ENCODE measurements at regions not wholly inside any gene's neighbourhood (a gene's known extent, or its start where the extent isn't known, plus 50 kb on each side); places are given as distances from the start of the nearest gene placed in this dataset.

DNA sequence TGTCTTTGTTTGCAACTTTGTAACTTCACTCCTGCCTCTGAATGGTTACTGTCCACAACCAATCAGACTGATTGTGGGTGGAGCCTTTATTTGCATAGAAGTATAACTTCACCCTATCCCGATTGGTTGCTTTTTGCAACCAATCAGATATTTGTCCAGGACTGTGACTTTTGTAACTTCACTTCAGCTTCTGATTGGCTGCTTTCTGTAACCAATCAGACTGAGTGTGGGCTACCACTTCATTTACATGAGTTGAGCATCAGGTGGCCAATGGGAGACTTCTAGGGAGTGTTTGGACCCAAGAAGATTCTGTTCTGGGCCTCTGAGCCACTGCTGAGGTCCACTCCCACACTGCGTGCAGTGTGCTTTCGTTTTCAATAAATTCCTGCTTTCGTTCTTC, 1810.7 kb upstream of the CDH6 start:
- no peak overlapping the region for H2BK5ac ChIP-seq (ENCODE audit: low read depth, low read length, poor library complexity, severe bottlenecking)
- DNase-seq = no peak
- no peaks in the 10 kb centered on the region for H3K4me1 ChIP-seq (ENCODE audit: control insufficient read depth, insufficient read depth, low read depth, low read length)
- no peak overlapping the region for H4K8ac ChIP-seq (ENCODE audit: low read length)
- no peak overlapping the region for H2BK120ac ChIP-seq (ENCODE audit: low read depth, low read length)
- H3K27ac ChIP-seq (ENCODE audit: low read length, poor library complexity, severe bottlenecking) = no peak overlapping the region
- H3K36me3 ChIP-seq (ENCODE audit: control insufficient read depth in 1 of 2, insufficient read depth in 2 of 2, low read depth in 1 of 2, low read length in 2 of 2) = no peaks in the 10 kb centered on the region
- peaks cover 20% of the 10 kb centered on the region for H3K9me3 ChIP-seq (ENCODE audit: control insufficient read depth, low read length)
- H3K9ac ChIP-seq (ENCODE audit: low read length) = no peak overlapping the region
- no peak overlapping the region for H2BK12ac ChIP-seq (ENCODE audit: low read length in 2 of 2)
- no peak overlapping the region for H3K4me2 ChIP-seq (ENCODE audit: low read length, poor library complexity, severe bottlenecking)
- no peaks in the 10 kb centered on the region for H3K27me3 ChIP-seq (ENCODE audit: control insufficient read depth in 1 of 2, insufficient read depth in 1 of 2, low read length in 2 of 2)
- no peak overlapping the region for H4K91ac ChIP-seq (ENCODE audit: low read length)
- no peaks in the 10 kb centered on the region for H3K79me1 ChIP-seq (replicated peaks; ENCODE audit: low read length, poor library complexity, severe bottlenecking)
- no peak overlapping the region for H3K14ac ChIP-seq (ENCODE audit: low read length in 2 of 2)
- no peak overlapping the region for H2AK5ac ChIP-seq (ENCODE audit: low read length, severe bottlenecking)
- no peak overlapping the region for H2AFZ ChIP-seq (ENCODE audit: low read depth, low read length)
- 82% methylated on average over 4 of the region's 4 CpGs for WGBS
- H2BK15ac ChIP-seq (ENCODE audit: low read depth, poor library complexity, severe bottlenecking) = no peak overlapping the region
- H3K4ac ChIP-seq (ENCODE audit: low read depth in 1 of 2, low read length in 2 of 2) = no peak overlapping the region
- H3K4me3 ChIP-seq (ENCODE audit: insufficient read depth in 1 of 2, low read depth in 1 of 2, low read length in 2 of 2) = no peak overlapping the region
- H3K18ac ChIP-seq (ENCODE audit: low read depth in 1 of 2, low read length in 2 of 2) = no peak overlapping the region
- no peak overlapping the region for H3K23ac ChIP-seq (ENCODE audit: low read length in 2 of 2)

DNA sequence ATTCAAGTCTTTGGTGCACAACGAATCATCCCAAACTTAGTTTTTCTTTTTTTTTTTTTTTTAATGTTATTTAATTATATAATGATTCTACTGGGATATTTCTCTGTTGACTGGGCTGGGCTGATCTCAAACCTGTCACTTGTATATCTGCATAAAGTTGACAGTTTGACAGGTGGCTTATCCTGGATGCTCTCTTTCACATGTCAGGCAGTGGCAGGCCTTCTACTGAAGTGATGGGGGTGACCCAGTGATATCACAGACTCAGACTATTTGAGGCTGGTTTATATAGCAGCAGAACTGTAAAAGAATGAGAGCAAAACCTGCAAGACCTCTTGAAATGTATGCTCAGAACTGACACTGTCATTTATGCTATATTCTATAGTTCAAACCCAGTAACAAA, 1813.5 kb upstream of the CDH6 start:
- H3K9ac ChIP-seq (ENCODE audit: low read length) = no peak overlapping the region
- WGBS = no CpG with 5 or more reads among the region's 1 CpG

GRCh38 chr5:29379619-29380018, 1813.9 kb upstream of the CDH6 start:
- H3K27ac ChIP-seq (ENCODE audit: low read length, poor library complexity, severe bottlenecking) = no peak overlapping the region
- no peak overlapping the region for H3K9ac ChIP-seq (ENCODE audit: low read length)
- H2BK15ac ChIP-seq (ENCODE audit: low read depth, poor library complexity, severe bottlenecking) = no peak overlapping the region
- H4K8ac ChIP-seq (ENCODE audit: low read length) = no peak overlapping the region
- no peak overlapping the region for H2AK5ac ChIP-seq (ENCODE audit: low read length, severe bottlenecking)
- H3K4me1 ChIP-seq (ENCODE audit: control insufficient read depth, insufficient read depth, low read depth, low read length) = no peaks in the 10 kb centered on the region
- H3K79me1 ChIP-seq (replicated peaks; ENCODE audit: low read length, poor library complexity, severe bottlenecking) = no peaks in the 10 kb centered on the region
- no peak overlapping the region for H2BK12ac ChIP-seq (ENCODE audit: low read length in 2 of 2)
- no peak overlapping the region for H2BK5ac ChIP-seq (ENCODE audit: low read depth, low read length, poor library complexity, severe bottlenecking)
- peaks cover 13% of the 10 kb centered on the region for H3K9me3 ChIP-seq (ENCODE audit: control insufficient read depth, low read length)
- no peak overlapping the region for H3K4ac ChIP-seq (ENCODE audit: low read depth in 1 of 2, low read length in 2 of 2)
- H2BK120ac ChIP-seq (ENCODE audit: low read depth, low read length) = no peak overlapping the region
- H3K4me2 ChIP-seq (ENCODE audit: low read length, poor library complexity, severe bottlenecking) = no peak overlapping the region
- H3K4me3 ChIP-seq (ENCODE audit: insufficient read depth in 1 of 2, low read depth in 1 of 2, low read length in 2 of 2) = no peak overlapping the region
- no peak overlapping the region for H3K23ac ChIP-seq (ENCODE audit: low read length in 2 of 2)
- 70% methylated on average over 4 of the region's 5 CpGs for WGBS
- H2AFZ ChIP-seq (ENCODE audit: low read depth, low read length) = no peak overlapping the region
- H4K91ac ChIP-seq (ENCODE audit: low read length) = no peak overlapping the region
- no peak overlapping the region for H3K14ac ChIP-seq (ENCODE audit: low read length in 2 of 2)
- no peaks in the 10 kb centered on the region for H3K27me3 ChIP-seq (ENCODE audit: control insufficient read depth in 1 of 2, insufficient read depth in 1 of 2, low read length in 2 of 2)
- no peaks in the 10 kb centered on the region for H3K36me3 ChIP-seq (ENCODE audit: control insufficient read depth in 1 of 2, insufficient read depth in 2 of 2, low read depth in 1 of 2, low read length in 2 of 2)
- H3K18ac ChIP-seq (ENCODE audit: low read depth in 1 of 2, low read length in 2 of 2) = no peak overlapping the region
- DNase-seq = no peak

More for the DNA sequence above, 1813.5 kb upstream of the CDH6 start:
- Histone ChIP-seq H2BK15ac (ENCODE audit: low read depth, poor library complexity, severe bottlenecking) (no peak overlapping the region), H2BK12ac (ENCODE audit: low read length in 2 of 2) (no peak overlapping the region), H3K9me3 (ENCODE audit: control insufficient read depth, low read length) (peaks cover 14% of the 10 kb centered on the region), H4K91ac (ENCODE audit: low read length) (no peak overlapping the region), H3K4me2 (ENCODE audit: low read length, poor library complexity, severe bottlenecking) (no peak overlapping the region), H2AK5ac (ENCODE audit: low read length, severe bottlenecking) (no peak overlapping the region), H3K14ac (ENCODE audit: low read length in 2 of 2) (no peak overlapping the region), H3K27ac (ENCODE audit: low read length, poor library complexity, severe bottlenecking) (no peak overlapping the region), H3K36me3 (ENCODE audit: control insufficient read depth in 1 of 2, insufficient read depth in 2 of 2, low read depth in 1 of 2, low read length in 2 of 2) (no peaks in the 10 kb centered on the region), H3K4me1 (ENCODE audit: control insufficient read depth, insufficient read depth, low read depth, low read length) (no peaks in the 10 kb centered on the region), H3K27me3 (ENCODE audit: control insufficient read depth in 1 of 2, insufficient read depth in 1 of 2, low read length in 2 of 2) (no peaks in the 10 kb centered on the region), H2BK5ac (ENCODE audit: low read depth, low read length, poor library complexity, severe bottlenecking) (no peak overlapping the region), H3K4ac (ENCODE audit: low read depth in 1 of 2, low read length in 2 of 2) (no peak overlapping the region), H4K8ac (ENCODE audit: low read length) (no peak overlapping the region), H2AFZ (ENCODE audit: low read depth, low read length) (no peak overlapping the region), H3K79me1 (replicated peaks; ENCODE audit: low read length, poor library complexity, severe bottlenecking) (no peaks in the 10 kb centered on the region), H3K23ac (ENCODE audit: low read length in 2 of 2) (no peak overlapping the region), H2BK120ac (ENCODE audit: low read depth, low read length) (no peak overlapping the region), H3K18ac (ENCODE audit: low read depth in 1 of 2, low read length in 2 of 2) (no peak overlapping the region), H3K4me3 (ENCODE audit: insufficient read depth in 1 of 2, low read depth in 1 of 2, low read length in 2 of 2) (no peak overlapping the region)
- no peak for DNase-seq

- H3K4ac ChIP-seq (ENCODE audit: low read depth in 1 of 2, low read length in 2 of 2) = no peak overlapping the region
- H2BK5ac ChIP-seq (ENCODE audit: low read depth, low read length, poor library complexity, severe bottlenecking) = no peak overlapping the region
- no peaks in the 10 kb centered on the region for H3K79me1 ChIP-seq (replicated peaks; ENCODE audit: low read length, poor library complexity, severe bottlenecking)
- no peak overlapping the region for H2AFZ ChIP-seq (ENCODE audit: low read depth, low read length)
- no peak overlapping the region for H2BK120ac ChIP-seq (ENCODE audit: low read depth, low read length)
- H3K4me3 ChIP-seq (ENCODE audit: insufficient read depth in 1 of 2, low read depth in 1 of 2, low read length in 2 of 2) = no peak overlapping the region
- H2BK15ac ChIP-seq (ENCODE audit: low read depth, poor library complexity, severe bottlenecking) = no peak overlapping the region
- H3K27me3 ChIP-seq (ENCODE audit: control insufficient read depth in 1 of 2, insufficient read depth in 1 of 2, low read length in 2 of 2) = no peaks in the 10 kb centered on the region
- no peak overlapping the region for H3K23ac ChIP-seq (ENCODE audit: low read length in 2 of 2)
- no peak overlapping the region for H3K14ac ChIP-seq (ENCODE audit: low read length in 2 of 2)
- H3K9me3 ChIP-seq (ENCODE audit: control insufficient read depth, low read length) = peaks cover 10% of the 10 kb centered on the region
- no peak overlapping the region for H2BK12ac ChIP-seq (ENCODE audit: low read length in 2 of 2)
- H4K8ac ChIP-seq (ENCODE audit: low read length) = no peak overlapping the region
- H3K36me3 ChIP-seq (ENCODE audit: control insufficient read depth in 1 of 2, insufficient read depth in 2 of 2, low read depth in 1 of 2, low read length in 2 of 2) = no peaks in the 10 kb centered on the region
- no peak overlapping the region for H3K18ac ChIP-seq (ENCODE audit: low read depth in 1 of 2, low read length in 2 of 2)
- 82% methylated on average over 2 of the region's 5 CpGs for WGBS
- H2AK5ac ChIP-seq (ENCODE audit: low read length, severe bottlenecking) = no peak overlapping the region
- no peak overlapping the region for H4K91ac ChIP-seq (ENCODE audit: low read length)
- H3K9ac ChIP-seq (ENCODE audit: low read length) = no peak overlapping the region
- H3K27ac ChIP-seq (ENCODE audit: low read length, poor library complexity, severe bottlenecking) = no peak overlapping the region
- no peaks in the 10 kb centered on the region for H3K4me1 ChIP-seq (ENCODE audit: control insufficient read depth, insufficient read depth, low read depth, low read length)
- no peak for DNase-seq
- H3K4me2 ChIP-seq (ENCODE audit: low read length, poor library complexity, severe bottlenecking) = no peak overlapping the region
These were observed 1815.4 kb upstream of the CDH6 start for GRCh38 chr5:29378104-29378503.
